PC-9 (cell line): ENCODE measurements at regions not wholly inside any gene's neighbourhood (a gene's known extent, or its start where the extent isn't known, plus 50 kb on each side); places are given as distances from the start of the nearest gene placed in this dataset.

Experiments used
- BruUV-seq: library from RNA; stranded (reverse); fragments of 400-500 nt; replicated peaks from 2 replicates; lab custom pipeline; 2021; lab: Mats Ljungman, UMichigan
- CTCF ChIA-PET: fragments of 300-600 bp; sonication (Branson Sonifier 250); formaldehyde crosslinking; loops from one replicate; lab custom pipeline; 2022; ENCODE audit warnings: antibody characterized with exemption; lab: Charles Lee
- POLR2A ChIA-PET: fragments of 300-600 bp; sonication (Branson Sonifier 250); formaldehyde crosslinking; loops from one replicate; lab custom pipeline; 2022; ENCODE audit warnings: antibody characterized with exemption; ENCODE audit not compliant: unreplicated experiment; lab: Charles Lee
- DNase-seq, 2 experiments: peaks; one replicate each; pipeline versions ENCODE4 v3.0.0 to v3.0.0-alpha.2; 2015 to 2022; ENCODE audit warnings: mixed read lengths in 1 of 2
- H2AFZ ChIP-seq: fragments of 200-600 bp; sonication (generic); 2 replicates; pipeline ENCODE4 v1.8.1; 2017; ENCODE audit warnings: antibody characterized with exemption
- H3F3A ChIP-seq: fragments of 200-600 bp; sonication (generic); 2 replicates; pipeline ENCODE4 v1.8.1; 2017; ENCODE audit warnings: antibody characterized with exemption, mild to moderate bottlenecking, low read depth; ENCODE audit not compliant: insufficient read depth
- H3K27ac ChIP-seq: fragments of 200-600 bp; sonication (generic); 2 replicates; pipeline ENCODE4 v1.6.1; 2016; ENCODE audit warnings: mixed run types
- H3K27me3 ChIP-seq: fragments of 200-600 bp; sonication (generic); 2 replicates; pipeline ENCODE4 v1.6.1; 2016; ENCODE audit warnings: low read depth, mixed run types; ENCODE audit not compliant: insufficient read depth
- H3K36me3 ChIP-seq: fragments of 200-600 bp; sonication (generic); 2 replicates; pipeline ENCODE4 v1.6.1; 2016; ENCODE audit warnings: low read depth, mixed run types
- H3K4me1 ChIP-seq: fragments of 200-600 bp; sonication (generic); replicated peaks from 2 replicates; pipeline ENCODE4 v1.6.1; 2016; ENCODE audit warnings: mixed run types; ENCODE audit not compliant: insufficient read depth
- H3K4me2 ChIP-seq: fragments of 200-600 bp; sonication (generic); 2 replicates; pipeline ENCODE4 v1.6.1; 2017; ENCODE audit warnings: mixed run types
- H3K4me3 ChIP-seq: fragments of 200-600 bp; sonication (generic); 2 replicates; pipeline ENCODE4 v1.6.1; 2016; ENCODE audit warnings: mixed run types
- H3K79me2 ChIP-seq: fragments of 200-600 bp; sonication (generic); 2 replicates; pipeline ENCODE4 v1.6.1; 2017; ENCODE audit warnings: low read depth, mixed run types
- H3K9me2 ChIP-seq: fragments of 200-600 bp; sonication (generic); 2 replicates; pipeline ENCODE4 v1.8.1; 2017; ENCODE audit warnings: mild to moderate bottlenecking; ENCODE audit not compliant: insufficient read depth
- H3K9me3 ChIP-seq: fragments of 200-600 bp; sonication (generic); 2 replicates; pipeline ENCODE4 v1.8.1; 2016; ENCODE audit warnings: low read depth; ENCODE audit not compliant: insufficient read depth
- H4K20me1 ChIP-seq: fragments of 200-600 bp; sonication (generic); 2 replicates; pipeline ENCODE4 v1.8.1; 2017; ENCODE audit not compliant: insufficient read depth
- EZH2 ChIP-seq: fragments of 200-600 bp; sonication (generic); IDR thresholded peaks from 2 replicates; pipeline ENCODE4 v1.8.0; 2017; ENCODE audit warnings: antibody characterized with exemption, low read depth
- intact Hi-C: fragments of 100-400 bp; cut with micrococcal nuclease; formaldehyde crosslinking; loops from one replicate; pipeline ENCODE4 v1.10.0; 2022; ENCODE audit not compliant: unreplicated experiment
- TF ChIP-seq, protein P1 (sequence below): fragments of 200-600 bp; sonication (generic); conservative IDR thresholded peaks from 2 replicates; pipeline ENCODE4 v1.6.1; 2017; ENCODE audit warnings: mixed run types, antibody characterized with exemption, mild to moderate bottlenecking, moderate library complexity

DNA sequence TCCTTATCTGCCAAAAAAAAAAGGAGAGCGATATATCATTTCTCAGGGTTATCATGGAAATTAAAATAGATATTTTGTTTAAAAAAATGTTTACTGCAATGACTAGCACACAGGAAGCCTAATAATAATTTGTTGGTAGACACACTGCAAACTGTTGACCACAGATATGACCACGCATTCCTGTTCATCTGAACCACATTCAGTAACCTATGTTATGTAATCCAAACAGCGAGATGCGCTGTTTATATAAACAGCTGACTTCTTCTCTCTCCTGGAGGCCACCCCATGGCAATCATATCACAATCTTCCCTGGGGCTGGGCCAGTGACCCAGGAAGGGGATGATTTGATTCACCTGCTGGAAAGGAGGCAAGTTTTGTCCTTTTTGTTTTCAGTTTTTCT lies 129.3 kb upstream of the UST start:
- TF ChIP-seq EZH2, result no peak
- TF ChIP-seq, protein P1, sequence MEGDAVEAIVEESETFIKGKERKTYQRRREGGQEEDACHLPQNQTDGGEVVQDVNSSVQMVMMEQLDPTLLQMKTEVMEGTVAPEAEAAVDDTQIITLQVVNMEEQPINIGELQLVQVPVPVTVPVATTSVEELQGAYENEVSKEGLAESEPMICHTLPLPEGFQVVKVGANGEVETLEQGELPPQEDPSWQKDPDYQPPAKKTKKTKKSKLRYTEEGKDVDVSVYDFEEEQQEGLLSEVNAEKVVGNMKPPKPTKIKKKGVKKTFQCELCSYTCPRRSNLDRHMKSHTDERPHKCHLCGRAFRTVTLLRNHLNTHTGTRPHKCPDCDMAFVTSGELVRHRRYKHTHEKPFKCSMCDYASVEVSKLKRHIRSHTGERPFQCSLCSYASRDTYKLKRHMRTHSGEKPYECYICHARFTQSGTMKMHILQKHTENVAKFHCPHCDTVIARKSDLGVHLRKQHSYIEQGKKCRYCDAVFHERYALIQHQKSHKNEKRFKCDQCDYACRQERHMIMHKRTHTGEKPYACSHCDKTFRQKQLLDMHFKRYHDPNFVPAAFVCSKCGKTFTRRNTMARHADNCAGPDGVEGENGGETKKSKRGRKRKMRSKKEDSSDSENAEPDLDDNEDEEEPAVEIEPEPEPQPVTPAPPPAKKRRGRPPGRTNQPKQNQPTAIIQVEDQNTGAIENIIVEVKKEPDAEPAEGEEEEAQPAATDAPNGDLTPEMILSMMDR, result no peak
- Histone ChIP-seq H3K27ac (no peak overlapping the region), H3K9me2 (no peaks in the 10 kb centered on the region), H3F3A (no peaks in the 10 kb centered on the region), H3K4me2 (no peak overlapping the region), H3K4me3 (no peak overlapping the region), H3K27me3 (peaks cover 10% of the 10 kb centered on the region; the same call in 1 of the 2 replicates), H3K9me3 (no peaks in the 10 kb centered on the region), H3K36me3 (no peaks in the 10 kb centered on the region), H2AFZ (no peak overlapping the region), H3K4me1 (no peaks in the 10 kb centered on the region), H4K20me1 (no peaks in the 10 kb centered on the region), H3K79me2 (no peaks in the 10 kb centered on the region)
- no peak for DNase-seq
- BruUV-seq, result no TSS peak
- intact Hi-C loops, result no loop called here
- POLR2A ChIA-PET, result no interaction called here
- CTCF ChIA-PET, result no interaction called here

DNA sequence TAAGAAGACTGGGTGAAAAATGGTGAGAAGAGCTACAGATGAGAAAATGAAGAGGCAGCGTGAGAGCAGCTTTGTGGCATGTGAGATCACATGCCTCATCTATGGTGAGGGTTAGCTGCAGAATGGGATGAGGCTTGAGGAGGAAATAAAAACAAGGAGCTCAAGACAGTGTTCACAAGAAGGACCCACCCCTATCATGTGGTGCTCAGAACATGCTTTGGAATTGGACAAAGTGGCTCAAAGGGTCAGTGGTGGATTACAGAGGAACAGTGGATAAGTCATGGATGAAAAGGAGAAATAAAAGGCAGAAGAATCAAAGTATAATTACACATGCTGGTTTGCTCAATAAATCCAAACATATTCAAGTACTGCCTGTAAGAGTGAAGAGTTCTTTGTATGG lies 126.9 kb upstream of the UST start:
- ChIA-PET CTCF (no interaction called here), POLR2A (no interaction called here)
- H3K79me2 ChIP-seq, result no peaks in the 10 kb centered on the region
- no peaks in the 10 kb centered on the region for H3K9me3 ChIP-seq
- H3F3A ChIP-seq, result no peaks in the 10 kb centered on the region
- intact Hi-C loops, result no loop called here
- no peak overlapping the region for H3K4me2 ChIP-seq
- no peak for DNase-seq
- H3K4me3 ChIP-seq, result no peak overlapping the region
- H3K4me1 ChIP-seq, result no peaks in the 10 kb centered on the region
- H3K27me3 ChIP-seq, result peaks cover 10% of the 10 kb centered on the region; the same call in 1 of the 2 replicates
- no peaks in the 10 kb centered on the region for H3K9me2 ChIP-seq
- no TSS peak for BruUV-seq
- TF ChIP-seq EZH2, result no peak
- TF ChIP-seq, protein P1, result no peak
- H3K36me3 ChIP-seq, result no peaks in the 10 kb centered on the region
- H3K27ac ChIP-seq, result no peak overlapping the region
- no peaks in the 10 kb centered on the region for H4K20me1 ChIP-seq
- H2AFZ ChIP-seq, result no peak overlapping the region

DNA sequence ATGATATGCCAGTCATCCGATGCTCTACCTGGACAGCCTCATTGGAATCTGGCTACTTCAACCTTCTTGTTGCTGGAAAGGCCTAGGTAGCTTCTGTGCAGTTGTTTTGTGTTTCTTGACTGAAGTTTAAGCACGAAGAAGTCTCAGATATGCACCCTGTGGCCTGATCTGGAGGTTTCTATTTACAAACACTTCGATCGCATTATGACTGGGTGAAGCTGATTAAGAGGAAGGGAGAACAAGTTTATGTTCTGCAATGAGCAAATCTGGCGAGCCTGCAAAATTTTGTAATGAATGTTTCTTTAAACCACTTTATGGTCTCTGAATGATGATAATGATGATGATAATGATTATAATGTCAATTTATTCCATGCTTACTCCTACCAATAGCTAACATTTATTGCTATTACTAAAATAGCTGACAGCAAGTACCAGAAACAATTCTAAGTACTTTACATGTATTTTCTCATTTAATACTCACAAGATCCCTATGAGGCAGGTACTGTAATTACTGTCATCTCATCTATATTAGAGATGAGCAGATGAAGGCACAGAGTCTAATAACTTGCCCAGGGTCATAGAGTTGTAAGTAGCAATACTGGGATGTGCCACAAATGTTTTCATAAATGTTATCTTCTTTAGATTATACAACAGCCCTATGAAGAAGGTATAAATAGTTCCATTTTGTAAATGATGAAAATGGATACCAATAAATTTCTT lies 126.1 kb upstream of the UST start:
- H4K20me1 ChIP-seq, result no peaks in the 10 kb centered on the region
- intact Hi-C loops, result no loop called here
- no peaks in the 10 kb centered on the region for H3K9me2 ChIP-seq
- no peak overlapping the region for H3K4me2 ChIP-seq
- no peak overlapping the region for H3K4me3 ChIP-seq
- peaks cover 10% of the 10 kb centered on the region; the same call in 1 of the 2 replicates for H3K27me3 ChIP-seq
- ChIA-PET POLR2A (interaction anchor here (0.7 kb wide), 1 partner anchor 1900 kb away, joined by 10 read pairs; no protein-coding TSS in a partner anchor), CTCF (no interaction called here)
- H3K4me1 ChIP-seq, result no peaks in the 10 kb centered on the region
- no peak for DNase-seq
- H3K27ac ChIP-seq, result no peak overlapping the region
- no peaks in the 10 kb centered on the region for H3K9me3 ChIP-seq
- no TSS peak for BruUV-seq
- no peaks in the 10 kb centered on the region for H3K36me3 ChIP-seq
- H3K79me2 ChIP-seq, result no peaks in the 10 kb centered on the region
- no peaks in the 10 kb centered on the region for H3F3A ChIP-seq
- TF ChIP-seq EZH2, result no peak
- TF ChIP-seq, protein P1, result no peak
- no peak overlapping the region for H2AFZ ChIP-seq
